ENCODE measurements at regions not wholly inside any gene's neighbourhood (a gene's known extent, or its start where the extent isn't known, plus 50 kb on each side); places are given as distances from the start of the nearest gene placed in this dataset.

GRCh38 chr3:104956620-104957345, 409.9 kb upstream of the ALCAM start:
- Mint-ChIP-seq H3K4me1 (ENCODE audit: low read depth) (no peaks in the 10 kb centered on the region), H3K4me3 (ENCODE audit: low read depth) (no peak overlapping the region), H3K27ac (no peak overlapping the region), H3K36me3 (ENCODE audit: low read depth) (no peaks in the 10 kb centered on the region), H3K27me3 (ENCODE audit: low read depth) (no peaks in the 10 kb centered on the region), H3K9me3 (no peaks in the 10 kb centered on the region)
- DNase-seq (ENCODE audit: low spot score): no peak
- intact Hi-C loops (cut with micrococcal nuclease): no loop called here

- intact Hi-C loops (cut with micrococcal nuclease): no loop called here
- Mint-ChIP-seq H3K27me3 (ENCODE audit: low read depth) (no peaks in the 10 kb centered on the region), H3K27ac (no peak overlapping the region), H3K4me3 (ENCODE audit: low read depth) (no peak overlapping the region), H3K4me1 (ENCODE audit: low read depth) (no peaks in the 10 kb centered on the region), H3K9me3 (no peaks in the 10 kb centered on the region), H3K36me3 (ENCODE audit: low read depth) (no peaks in the 10 kb centered on the region)
- no peak for DNase-seq (ENCODE audit: low spot score)
Measured at GRCh38 chr3:104960579-104960978, 406.1 kb upstream of the ALCAM start.

DNA sequence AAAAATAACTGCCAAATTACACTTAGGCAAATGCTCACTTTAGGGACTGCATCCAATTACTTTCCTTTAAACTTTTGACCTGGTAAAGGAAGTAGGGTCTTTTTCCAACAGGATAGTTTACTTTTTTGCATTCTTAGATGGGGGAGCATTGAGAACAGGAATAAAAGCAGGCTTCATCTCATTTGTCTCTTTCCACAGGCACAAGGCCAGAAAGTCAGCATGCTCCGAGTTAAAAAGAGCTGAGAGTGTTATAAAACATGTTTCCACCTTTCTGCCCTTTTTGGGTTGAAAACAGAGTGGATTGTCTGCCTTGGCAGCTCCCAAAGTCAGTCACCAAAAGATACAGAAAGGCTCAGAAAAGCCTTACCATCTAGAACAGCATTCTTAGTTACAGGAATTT, 404.9 kb upstream of the ALCAM start:
- H3K9me3 Mint-ChIP-seq: no peaks in the 10 kb centered on the region
- DNase-seq (ENCODE audit: low spot score): no peak
- no peaks in the 10 kb centered on the region for H3K27me3 Mint-ChIP-seq (ENCODE audit: low read depth)
- no peak overlapping the region for H3K4me3 Mint-ChIP-seq (ENCODE audit: low read depth)
- H3K4me1 Mint-ChIP-seq (ENCODE audit: low read depth): no peaks in the 10 kb centered on the region
- intact Hi-C loops (cut with micrococcal nuclease): no loop called here
- H3K27ac Mint-ChIP-seq: no peak overlapping the region
- H3K36me3 Mint-ChIP-seq (ENCODE audit: low read depth): no peaks in the 10 kb centered on the region

DNA sequence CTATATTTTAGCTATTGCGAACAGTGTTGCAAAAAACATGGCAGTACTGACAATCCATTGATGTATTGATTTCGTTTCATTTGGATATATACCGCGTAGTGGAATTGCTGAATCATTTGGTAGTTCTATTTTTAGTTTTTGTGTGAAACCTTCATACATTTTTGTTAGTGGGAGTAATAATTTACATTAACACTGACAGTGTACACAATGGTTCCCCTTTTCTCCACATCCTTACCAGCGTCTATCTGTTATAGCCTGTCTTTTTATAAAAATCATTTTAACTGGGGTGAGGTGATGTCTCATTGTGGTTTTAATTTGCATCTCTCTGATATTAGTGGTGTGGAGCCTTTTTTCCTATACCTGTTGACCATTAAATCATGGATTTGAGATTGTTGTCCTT, 392.4 kb upstream of the ALCAM start:
- Mint-ChIP-seq H3K27ac (no peak overlapping the region), H3K27me3 (ENCODE audit: low read depth) (no peaks in the 10 kb centered on the region), H3K36me3 (ENCODE audit: low read depth) (no peaks in the 10 kb centered on the region), H3K4me1 (ENCODE audit: low read depth) (no peaks in the 10 kb centered on the region), H3K9me3 (no peaks in the 10 kb centered on the region), H3K4me3 (ENCODE audit: low read depth) (no peak overlapping the region)
- DNase-seq (ENCODE audit: low spot score): no peak
- intact Hi-C loops (cut with micrococcal nuclease): no loop called here

GRCh38 chr3:104977719-104978118, 389.0 kb upstream of the ALCAM start:
- no peaks in the 10 kb centered on the region for H3K9me3 Mint-ChIP-seq
- intact Hi-C loops (cut with micrococcal nuclease): no loop called here
- H3K36me3 Mint-ChIP-seq (ENCODE audit: low read depth): no peaks in the 10 kb centered on the region
- H3K4me1 Mint-ChIP-seq (ENCODE audit: low read depth): no peaks in the 10 kb centered on the region
- H3K4me3 Mint-ChIP-seq (ENCODE audit: low read depth): no peak overlapping the region
- no peak for DNase-seq (ENCODE audit: low spot score)
- H3K27me3 Mint-ChIP-seq (ENCODE audit: low read depth): no peaks in the 10 kb centered on the region
- no peak overlapping the region for H3K27ac Mint-ChIP-seq

DNA sequence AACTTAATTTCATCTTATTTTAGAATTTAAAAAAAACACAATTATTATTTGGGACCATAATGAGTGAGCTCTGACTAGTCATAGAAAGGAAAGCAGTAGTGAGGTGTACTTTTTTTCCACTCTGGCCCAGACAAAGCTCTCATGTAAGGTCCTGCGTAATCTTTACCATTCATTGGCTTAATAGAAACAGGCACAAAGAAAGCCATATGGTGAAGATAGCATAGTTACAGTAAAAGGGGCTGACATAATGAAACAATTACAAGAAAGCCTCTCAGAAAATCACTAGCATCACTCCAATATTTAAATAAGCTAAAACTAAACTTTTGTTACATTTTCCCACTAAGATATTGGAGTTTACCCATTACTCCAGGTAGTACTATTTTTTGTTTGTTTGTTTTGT, 384.6 kb upstream of the ALCAM start:
- intact Hi-C loops (cut with micrococcal nuclease): no loop called here
- H3K27ac Mint-ChIP-seq: no peak overlapping the region
- H3K27me3 Mint-ChIP-seq (ENCODE audit: low read depth): no peaks in the 10 kb centered on the region
- H3K4me3 Mint-ChIP-seq (ENCODE audit: low read depth): no peak overlapping the region
- H3K36me3 Mint-ChIP-seq (ENCODE audit: low read depth): no peaks in the 10 kb centered on the region
- no peaks in the 10 kb centered on the region for H3K9me3 Mint-ChIP-seq
- DNase-seq (ENCODE audit: low spot score): no peak
- no peaks in the 10 kb centered on the region for H3K4me1 Mint-ChIP-seq (ENCODE audit: low read depth)

DNA sequence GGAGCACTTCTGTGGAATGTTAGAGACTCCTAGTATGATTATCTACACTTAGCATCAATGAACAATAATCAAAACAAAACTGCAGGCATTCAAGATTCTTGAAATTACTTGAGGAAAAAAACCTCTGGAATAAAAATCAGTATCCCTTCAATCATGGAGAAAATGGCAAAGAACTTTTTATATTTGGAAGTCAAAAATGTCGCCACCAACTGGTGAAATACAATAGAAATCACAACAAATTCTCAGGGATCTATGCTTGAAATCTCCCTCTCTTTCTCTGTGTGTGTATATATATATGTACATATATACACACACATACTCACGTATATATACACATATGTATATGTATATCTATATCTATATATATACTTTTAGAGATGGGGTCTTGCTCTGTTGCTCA, 378.9 kb upstream of the ALCAM start:
- Mint-ChIP-seq H3K9me3 (no peaks in the 10 kb centered on the region), H3K36me3 (ENCODE audit: low read depth) (no peaks in the 10 kb centered on the region), H3K27ac (no peak overlapping the region), H3K4me3 (ENCODE audit: low read depth) (no peak overlapping the region), H3K4me1 (ENCODE audit: low read depth) (no peaks in the 10 kb centered on the region), H3K27me3 (ENCODE audit: low read depth) (no peaks in the 10 kb centered on the region)
- intact Hi-C loops (cut with micrococcal nuclease): no loop called here
- no peak for DNase-seq (ENCODE audit: low spot score)

GRCh38 chr3:104988496-104988895, 378.2 kb upstream of the ALCAM start:
- Mint-ChIP-seq H3K27me3 (ENCODE audit: low read depth) (no peaks in the 10 kb centered on the region), H3K9me3 (no peaks in the 10 kb centered on the region), H3K27ac (no peak overlapping the region), H3K4me3 (ENCODE audit: low read depth) (no peak overlapping the region), H3K36me3 (ENCODE audit: low read depth) (no peaks in the 10 kb centered on the region), H3K4me1 (ENCODE audit: low read depth) (no peaks in the 10 kb centered on the region)
- DNase-seq (ENCODE audit: low spot score): no peak
- intact Hi-C loops (cut with micrococcal nuclease): no loop called here

- Mint-ChIP-seq H3K36me3 (ENCODE audit: low read depth) (no peaks in the 10 kb centered on the region), H3K27me3 (ENCODE audit: low read depth) (no peaks in the 10 kb centered on the region), H3K27ac (no peak overlapping the region), H3K9me3 (no peaks in the 10 kb centered on the region), H3K4me3 (ENCODE audit: low read depth) (no peak overlapping the region), H3K4me1 (ENCODE audit: low read depth) (no peaks in the 10 kb centered on the region)
- DNase-seq (ENCODE audit: low spot score): no peak
- intact Hi-C loops (cut with micrococcal nuclease): no loop called here
Measured at GRCh38 chr3:104989878-104990277, 376.8 kb upstream of the ALCAM start.

GRCh38 chr3:104990758-104991157, 376.0 kb upstream of the ALCAM start:
- H3K27ac Mint-ChIP-seq: no peak overlapping the region
- H3K36me3 Mint-ChIP-seq (ENCODE audit: low read depth): no peaks in the 10 kb centered on the region
- DNase-seq (ENCODE audit: low spot score): no peak
- intact Hi-C loops (cut with micrococcal nuclease): no loop called here
- H3K4me1 Mint-ChIP-seq (ENCODE audit: low read depth): no peaks in the 10 kb centered on the region
- no peaks in the 10 kb centered on the region for H3K27me3 Mint-ChIP-seq (ENCODE audit: low read depth)
- no peak overlapping the region for H3K4me3 Mint-ChIP-seq (ENCODE audit: low read depth)
- H3K9me3 Mint-ChIP-seq: no peaks in the 10 kb centered on the region

DNA sequence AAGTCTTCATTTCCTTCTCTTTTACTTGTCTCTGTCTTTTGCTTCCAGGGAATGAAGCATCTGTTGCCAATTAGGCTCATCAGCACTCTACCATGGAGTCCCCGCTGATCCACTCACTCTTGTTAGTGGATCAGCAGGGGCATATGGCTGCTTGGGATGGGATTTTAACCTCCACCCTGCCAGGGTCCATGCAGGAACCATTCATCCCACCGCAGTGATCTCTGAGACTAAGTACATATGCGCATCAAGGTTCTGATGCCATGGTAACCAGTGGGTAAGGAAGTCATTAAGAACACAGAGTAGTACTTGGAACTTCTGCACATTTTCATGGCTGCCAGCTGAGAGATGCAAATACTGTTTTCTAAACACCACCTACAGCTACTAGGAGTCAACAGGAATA, 374.0 kb upstream of the ALCAM start:
- Mint-ChIP-seq H3K4me1 (ENCODE audit: low read depth) (no peaks in the 10 kb centered on the region), H3K36me3 (ENCODE audit: low read depth) (no peaks in the 10 kb centered on the region), H3K27ac (no peak overlapping the region), H3K4me3 (ENCODE audit: low read depth) (no peak overlapping the region), H3K9me3 (no peaks in the 10 kb centered on the region), H3K27me3 (ENCODE audit: low read depth) (no peaks in the 10 kb centered on the region)
- no peak for DNase-seq (ENCODE audit: low spot score)
- intact Hi-C loops (cut with micrococcal nuclease): no loop called here

- Mint-ChIP-seq H3K27me3 (ENCODE audit: low read depth) (no peaks in the 10 kb centered on the region), H3K4me3 (ENCODE audit: low read depth) (no peak overlapping the region), H3K36me3 (ENCODE audit: low read depth) (no peaks in the 10 kb centered on the region), H3K9me3 (no peaks in the 10 kb centered on the region), H3K27ac (no peak overlapping the region), H3K4me1 (ENCODE audit: low read depth) (no peaks in the 10 kb centered on the region)
- no peak for DNase-seq (ENCODE audit: low spot score)
- intact Hi-C loops (cut with micrococcal nuclease): no loop called here
Measured at GRCh38 chr3:105006164-105006563, 360.5 kb upstream of the ALCAM start.

DNA sequence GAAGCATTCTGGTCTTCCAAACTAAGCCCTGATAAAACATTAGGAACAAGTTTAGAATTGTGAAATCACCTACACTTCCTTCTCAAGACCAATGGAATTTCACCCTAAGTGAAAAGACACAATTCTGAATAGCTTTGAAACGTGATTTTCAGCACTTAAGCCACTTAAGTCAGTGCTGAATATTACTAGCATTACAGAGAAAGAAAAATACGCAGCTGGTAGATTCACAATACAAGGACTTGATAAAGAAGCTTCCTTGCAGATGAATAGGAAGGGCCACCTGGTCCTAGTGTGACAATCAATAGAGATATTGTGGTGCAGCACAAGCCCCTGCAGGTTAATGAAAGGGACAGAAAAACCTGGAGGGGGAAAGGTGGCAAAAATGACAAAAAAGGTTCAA, 353.1 kb upstream of the ALCAM start:
- H3K36me3 Mint-ChIP-seq (ENCODE audit: low read depth): no peaks in the 10 kb centered on the region
- H3K27me3 Mint-ChIP-seq (ENCODE audit: low read depth): no peaks in the 10 kb centered on the region
- H3K27ac Mint-ChIP-seq: no peak overlapping the region
- DNase-seq (ENCODE audit: low spot score): no peak
- H3K4me1 Mint-ChIP-seq (ENCODE audit: low read depth): no peaks in the 10 kb centered on the region
- H3K4me3 Mint-ChIP-seq (ENCODE audit: low read depth): no peak overlapping the region
- no peaks in the 10 kb centered on the region for H3K9me3 Mint-ChIP-seq
- intact Hi-C loops (cut with micrococcal nuclease): no loop called here

DNA sequence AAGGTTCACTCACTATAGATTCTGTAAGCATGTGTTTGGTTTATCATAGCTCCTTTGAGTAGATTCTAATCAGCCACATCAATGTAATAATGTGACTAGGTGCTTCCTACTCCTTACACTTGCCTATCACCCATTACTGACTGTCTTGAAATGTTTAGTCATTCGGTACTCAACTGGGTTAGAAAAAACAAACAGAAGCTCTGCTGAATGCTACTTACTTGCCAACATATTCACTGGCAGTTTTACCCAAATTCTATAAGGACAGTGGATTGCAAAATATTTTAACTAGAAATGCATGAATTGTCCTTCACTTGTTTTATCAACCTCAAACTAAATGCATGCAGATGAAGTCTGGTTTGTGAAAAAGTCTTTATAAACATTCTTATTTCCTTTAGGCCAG, 352.1 kb upstream of the ALCAM start:
- no peaks in the 10 kb centered on the region for H3K36me3 Mint-ChIP-seq (ENCODE audit: low read depth)
- H3K27me3 Mint-ChIP-seq (ENCODE audit: low read depth): no peaks in the 10 kb centered on the region
- no peaks in the 10 kb centered on the region for H3K4me1 Mint-ChIP-seq (ENCODE audit: low read depth)
- no peak overlapping the region for H3K4me3 Mint-ChIP-seq (ENCODE audit: low read depth)
- no peaks in the 10 kb centered on the region for H3K9me3 Mint-ChIP-seq
- no peak for DNase-seq (ENCODE audit: low spot score)
- no peak overlapping the region for H3K27ac Mint-ChIP-seq
- intact Hi-C loops (cut with micrococcal nuclease): no loop called here

Measured in activated T-helper 2 cell treated with anti-CD3 and anti-CD28 coated beads, Interferon-gamma antibody, Interleukin-2, Interleukin-4, amounts not matched to agents 10 μg/mL and 5 μg/mL and 100 μg/mL, durations not matched to agents 14 hours and 24 hours and 36 hours (primary cell).